T-cell (primary cell): ENCODE measurements at regions not wholly inside any gene's neighbourhood (a gene's known extent, or its start where the extent isn't known, plus 50 kb on each side); places are given as distances from the start of the nearest gene placed in this dataset.
"Not testable (repeated sequence)": the region's sequence is repeated elsewhere in the genome, so short reads cannot be mapped to it uniquely, and the experiment has no call there.

Experiments used
- ATAC-seq, 4 experiments: fragments of 200-7000 bp in 3 of 4; fragments of 150-1000 bp in 1 of 4; cut with Tn5 transposase; replicated peaks in 1 of 4; 1 replicate in 3 of 4; 2 replicates in 1 of 4; pipeline ENCODE4 v1.10.0; 2021; ENCODE audit warnings: moderate library complexity in 3 of 4, mild to moderate bottlenecking in 2 of 4, moderate number of reproducible peaks in 1 of 4
- CTCF ChIA-PET, 2 donors: fragments of 300-600 bp; sonication (Branson Sonifier 250); formaldehyde crosslinking; loops; one replicate each; lab custom pipeline; 2022; ENCODE audit warnings: antibody characterized with exemption in 2 of 2; lab: Charles Lee
- POLR2A ChIA-PET, 2 donors: fragments of 300-600 bp; sonication (Branson Sonifier 250); formaldehyde crosslinking; loops; one replicate each; lab custom pipeline; 2022; ENCODE audit warnings: antibody characterized with exemption in 2 of 2; lab: Charles Lee
- DNase-seq, 35 experiments: peaks; one replicate each; pipeline versions ENCODE4 v3.0.0 to v3.0.0-alpha.2; 2013 to 2023
- H3K27ac ChIP-seq: one replicate; pipeline ENCODE4 v1.5.1; 2013; ENCODE audit warnings: low read length
- H3K27me3 ChIP-seq, 2 experiments: replicated peaks in 1 of 2; 1 replicate in 1 of 2; 2 replicates in 1 of 2; pipeline versions ENCODE4 v1.6.1 to v1.7.0; 2013; ENCODE audit warnings: low read length in 1 of 2, mixed read lengths in 1 of 2; ENCODE audit not compliant: control insufficient read depth in 2 of 2, insufficient read depth in 2 of 2; ENCODE audit errors: extremely low read depth in 1 of 2
- H3K36me3 ChIP-seq, 2 donors: 1 replicate in 1 of 2; 2 replicates in 1 of 2; pipeline versions ENCODE4 v1.6.1 to v1.7.0; 2013; ENCODE audit warnings: low read length in 1 of 2; ENCODE audit not compliant: control insufficient read depth in 2 of 2, insufficient read depth in 1 of 2; ENCODE audit errors: extremely low read depth in 1 of 2
- H3K4me1 ChIP-seq, 2 experiments: 1 replicate in 1 of 2; 2 replicates in 1 of 2; pipeline versions ENCODE4 v1.6.1 to v1.7.0; 2013; ENCODE audit warnings: low read length in 2 of 2, mixed read lengths in 1 of 2; ENCODE audit not compliant: insufficient read depth in 2 of 2, control insufficient read depth in 1 of 2; ENCODE audit errors: extremely low read depth in 1 of 2
- H3K4me3 ChIP-seq, 2 donors: 1 replicate in 1 of 2; 2 replicates in 1 of 2; pipeline versions ENCODE4 v1.5.1 to v1.7.0; 2013; ENCODE audit warnings: mild to moderate bottlenecking in 2 of 2, low read length in 1 of 2, moderate library complexity in 1 of 2; ENCODE audit not compliant: control insufficient read depth in 1 of 2; ENCODE audit errors: extremely low read depth in 1 of 2
- H3K9me3 ChIP-seq: 2 replicates; pipeline ENCODE4 v1.7.0; 2013
- H3K27ac Mint-ChIP-seq, 2 donors: one replicate each; pipeline ENCODE4 v1.8.0; 2020 to 2021; ENCODE audit warnings: mild to moderate bottlenecking in 2 of 2, mixed read lengths in 2 of 2
- H3K27me3 Mint-ChIP-seq, 2 donors: one replicate each; pipeline ENCODE4 v1.8.0; 2021 to 2022; ENCODE audit warnings: mixed read lengths in 2 of 2
- H3K36me3 Mint-ChIP-seq: one replicate; pipeline ENCODE4 v1.8.0; 2021; ENCODE audit warnings: mixed read lengths
- H3K4me1 Mint-ChIP-seq, 3 donors: one replicate each; pipeline ENCODE4 v1.8.0; 2020 to 2022; ENCODE audit warnings: mixed read lengths in 3 of 3, mild to moderate bottlenecking in 1 of 3
- H3K4me3 Mint-ChIP-seq, 3 donors: one replicate each; pipeline ENCODE4 v1.8.0; 2020 to 2022; ENCODE audit warnings: mild to moderate bottlenecking in 3 of 3, mixed read lengths in 3 of 3, moderate library complexity in 3 of 3
- H3K9me3 Mint-ChIP-seq, 3 donors: one replicate each; pipeline ENCODE4 v1.8.0; 2020 to 2022; ENCODE audit warnings: mixed read lengths in 3 of 3
- WGBS: methylation state at CpG from one replicate; pipeline ENCODE4 v1.1.5; 2013; ENCODE audit warnings: missing lambda C conversion rate; ENCODE audit not compliant: insufficient coverage; 5-methylcytosine and 5-hydroxymethylcytosine counted together

- H3K9me3 ChIP-seq, result no peaks in the 10 kb centered on the region
- H3K4me3 ChIP-seq, result no peak overlapping the region
- CTCF ChIA-PET, result no interaction called here
- no peaks in the 10 kb centered on the region for H3K4me1 ChIP-seq
- 78% methylated on average over 3 of the region's 3 CpGs for WGBS
- no peaks in the 10 kb centered on the region for H3K36me3 ChIP-seq
- Mint-ChIP-seq H3K4me3 (no peak overlapping the region), H3K36me3 (no peaks in the 10 kb centered on the region), H3K27ac (no peak overlapping the region), H3K9me3 (no peaks in the 10 kb centered on the region), H3K27me3 (peaks cover 4 to 10% of the 10 kb centered on the region in 2 donors), H3K4me1 (no peaks in the 10 kb centered on the region)
- peaks cover 0 to 13% of the 10 kb centered on the region in 2 experiments for H3K27me3 ChIP-seq
- H3K27ac ChIP-seq, result no peak overlapping the region
- no peak for ATAC-seq
- no peak for DNase-seq
- POLR2A ChIA-PET, result no interaction called here
Observed at GRCh38 chr3:139226731-139227130, 117.1 kb upstream of the MRPS22 start.

DNA sequence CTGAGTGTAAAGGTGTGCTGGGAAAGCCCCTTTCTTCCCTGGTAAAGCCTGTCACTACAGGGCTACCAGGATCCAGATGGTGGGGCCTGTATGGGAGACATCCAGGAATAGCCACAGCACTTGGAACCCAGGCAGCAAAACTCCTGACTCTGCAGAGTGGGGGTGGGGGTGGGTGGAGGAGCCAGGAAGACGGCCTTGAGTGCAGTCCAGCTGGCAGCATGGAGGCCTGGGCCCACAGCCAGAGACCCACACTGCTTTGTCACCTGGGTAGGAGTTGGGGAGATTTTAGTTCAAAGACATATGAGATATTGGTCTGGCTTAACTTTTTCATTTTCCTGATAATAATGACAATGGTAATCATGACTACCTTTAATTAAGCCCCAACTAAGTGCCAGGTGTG, 116.7 kb upstream of the MRPS22 start:
- Mint-ChIP-seq H3K9me3 (no peaks in the 10 kb centered on the region), H3K4me3 (no peak overlapping the region), H3K36me3 (no peaks in the 10 kb centered on the region), H3K27me3 (peaks cover 4 to 10% of the 10 kb centered on the region in 2 donors), H3K4me1 (no peaks in the 10 kb centered on the region), H3K27ac (no peak overlapping the region)
- no peaks in the 10 kb centered on the region for H3K36me3 ChIP-seq
- H3K27ac ChIP-seq, result no peak overlapping the region
- 80% methylated on average over 1 of the region's 1 CpG for WGBS
- ChIA-PET POLR2A (no interaction called here), CTCF (no interaction called here)
- no peak overlapping the region for H3K4me3 ChIP-seq
- H3K9me3 ChIP-seq, result no peaks in the 10 kb centered on the region
- peaks cover 0 to 8% of the 10 kb centered on the region in 2 experiments for H3K27me3 ChIP-seq
- DNase-seq (no peak), ATAC-seq (no peak)
- no peaks in the 10 kb centered on the region for H3K4me1 ChIP-seq

- Mint-ChIP-seq H3K27ac (no peak overlapping the region), H3K9me3 (no peaks in the 10 kb centered on the region), H3K4me3 (no peak overlapping the region), H3K4me1 (no peaks in the 10 kb centered on the region), H3K36me3 (no peaks in the 10 kb centered on the region), H3K27me3 (peaks cover 4 to 7% of the 10 kb centered on the region in 2 donors)
- Histone ChIP-seq H3K36me3 (no peaks in the 10 kb centered on the region), H3K4me3 (no peak overlapping the region), H3K9me3 (no peaks in the 10 kb centered on the region), H3K27ac (no peak overlapping the region), H3K4me1 (no peaks in the 10 kb centered on the region), H3K27me3 (peaks cover 0 to 6% of the 10 kb centered on the region in 2 experiments)
- DNase-seq (no peak), ATAC-seq (no peak)
- ChIA-PET CTCF (no interaction called here), POLR2A (no interaction called here)
- WGBS, result 88% methylated on average over 4 of the region's 4 CpGs
Observed at GRCh38 chr3:139227827-139228226, 116.0 kb upstream of the MRPS22 start.

DNA sequence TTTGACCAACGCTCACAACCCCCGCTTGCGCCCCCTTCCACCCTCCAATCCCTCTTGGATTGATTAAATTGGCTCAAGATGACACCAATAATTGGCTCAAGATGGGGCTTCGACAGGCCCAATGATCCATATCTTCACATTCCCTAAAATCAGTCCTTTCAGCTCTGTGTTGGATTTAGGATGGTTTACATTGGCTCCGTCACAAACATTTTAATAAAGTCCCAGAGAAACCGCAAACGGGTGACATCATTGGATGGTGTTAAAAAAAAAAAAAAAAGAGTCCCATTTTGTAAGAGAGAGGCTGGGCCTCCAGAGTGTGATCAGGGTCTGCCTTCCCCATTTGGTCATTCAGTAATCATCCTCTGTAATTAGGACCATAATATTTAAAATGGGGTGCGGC, 113.4 kb upstream of the MRPS22 start:
- ChIA-PET CTCF (interaction anchor here (0.7 kb wide), 2 partner anchors 60 to 307 kb away, joined by 6 to 7 read pairs; no protein-coding TSS in a partner anchor), POLR2A (interaction anchor here in 1 of 2 donors (0.6 kb wide), 1 partner anchor 10 kb away, joined by 7 read pairs; no protein-coding TSS in a partner anchor)
- no peak for ATAC-seq
- H3K4me1 Mint-ChIP-seq, result no peaks in the 10 kb centered on the region
- H3K36me3 Mint-ChIP-seq, result no peaks in the 10 kb centered on the region
- no peak overlapping the region for H3K27ac Mint-ChIP-seq
- no peaks in the 10 kb centered on the region for H3K9me3 ChIP-seq
- H3K27me3 ChIP-seq, result peaks cover 0 to 7% of the 10 kb centered on the region in 2 experiments
- no peak overlapping the region for H3K4me3 ChIP-seq
- no peaks in the 10 kb centered on the region for H3K36me3 ChIP-seq
- no peak overlapping the region for H3K27ac ChIP-seq
- WGBS, result no CpG with 5 or more reads among the region's 8 CpGs
- no peaks in the 10 kb centered on the region for H3K4me1 ChIP-seq
- H3K9me3 Mint-ChIP-seq, result no peaks in the 10 kb centered on the region
- DNase-seq, result no peak
- H3K27me3 Mint-ChIP-seq, result peaks cover under 1 to 2% of the 10 kb centered on the region in 2 donors
- H3K4me3 Mint-ChIP-seq, result no peak overlapping the region

DNA sequence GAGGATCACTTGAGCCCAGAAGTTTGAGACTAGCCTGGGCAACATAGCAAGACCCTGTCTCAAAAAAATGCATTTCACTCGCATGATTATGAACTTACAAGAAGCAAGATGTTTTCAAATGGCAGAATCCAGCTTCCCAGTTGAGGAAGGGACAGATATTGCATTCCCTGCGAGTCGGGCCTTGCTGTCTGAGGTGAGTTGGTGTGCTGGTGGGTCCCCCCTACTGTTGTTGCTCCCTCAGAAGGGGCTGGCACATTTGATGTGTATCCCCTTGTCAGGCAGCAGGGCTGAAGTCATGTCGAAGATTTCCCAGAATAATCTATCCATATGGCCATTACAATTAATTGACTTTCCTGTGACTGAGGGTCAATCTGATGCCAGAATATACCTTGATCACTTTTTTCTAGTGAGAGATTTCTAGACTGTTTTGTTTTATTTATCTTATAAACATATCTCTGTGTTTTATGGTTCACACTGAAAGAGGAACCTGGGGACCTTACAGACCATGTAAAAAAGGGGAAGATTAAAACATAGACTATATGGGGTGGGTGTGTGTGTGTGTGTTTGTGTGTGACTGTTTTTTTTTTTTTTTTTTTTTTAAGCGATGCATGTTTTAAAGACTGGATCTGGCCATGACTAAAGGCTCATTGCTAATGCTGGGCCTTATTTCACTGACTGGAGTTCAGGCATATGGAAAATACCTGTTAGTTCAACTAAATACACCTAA, 112.1 kb upstream of the MRPS22 start:
- ChIA-PET CTCF (interaction anchor here in 1 of 2 donors (0.5 kb wide), 1 partner anchor 50 kb away, joined by 5 read pairs; no protein-coding TSS in a partner anchor), POLR2A (no interaction called here)
- no peak for ATAC-seq
- H3K9me3 Mint-ChIP-seq, result no peaks in the 10 kb centered on the region
- Histone ChIP-seq H3K36me3 (no peaks in the 10 kb centered on the region), H3K4me1 (no peaks in the 10 kb centered on the region), H3K27ac (no peak overlapping the region), H3K4me3 (no peak overlapping the region), H3K27me3 (peaks cover 0 to 5% of the 10 kb centered on the region in 2 experiments), H3K9me3 (no peaks in the 10 kb centered on the region)
- peaks cover 0 to 2% of the 10 kb centered on the region in 2 donors for H3K27me3 Mint-ChIP-seq
- WGBS, result 93% methylated on average over 2 of the region's 5 CpGs
- no peaks in the 10 kb centered on the region for H3K36me3 Mint-ChIP-seq
- no peak overlapping the region for H3K27ac Mint-ChIP-seq
- no peak overlapping the region for H3K4me3 Mint-ChIP-seq
- no peak for DNase-seq
- no peaks in the 10 kb centered on the region for H3K4me1 Mint-ChIP-seq

DNA sequence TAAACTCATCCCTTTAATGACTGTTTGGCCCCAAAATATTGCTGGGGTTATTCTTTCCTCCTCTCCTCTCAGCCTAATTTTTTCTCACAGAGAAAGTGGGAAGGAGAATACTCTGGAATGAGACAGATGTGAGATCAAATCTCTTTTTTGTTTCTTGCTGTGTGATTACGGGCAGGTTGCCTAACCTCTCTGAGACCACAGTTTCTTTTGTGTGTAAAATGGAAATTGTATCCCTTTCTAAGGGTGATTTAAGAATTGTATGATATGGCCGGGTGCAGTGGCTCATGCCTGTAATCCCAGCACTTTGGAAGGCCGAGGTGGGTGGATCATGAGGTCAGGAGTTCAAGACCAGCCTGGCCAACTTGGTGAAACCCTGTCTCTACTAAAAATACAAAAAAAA, 111.5 kb upstream of the MRPS22 start:
- POLR2A ChIA-PET, H3K36me3 Mint-ChIP-seq, ATAC-seq, H3K9me3 ChIP-seq, H3K27me3 ChIP-seq, CTCF ChIA-PET, H3K27me3 Mint-ChIP-seq, H3K36me3 ChIP-seq, H3K9me3 Mint-ChIP-seq, DNase-seq, H3K4me1 ChIP-seq, H3K4me3 Mint-ChIP-seq, H3K4me1 Mint-ChIP-seq, H3K4me3 ChIP-seq, H3K27ac Mint-ChIP-seq, H3K27ac ChIP-seq: not testable (repeated sequence)
- no CpG with 5 or more reads among the region's 3 CpGs for WGBS
